ENCODE measurements at regions not wholly inside any gene's neighbourhood (a gene's known extent, or its start where the extent isn't known, plus 50 kb on each side); places are given as distances from the start of the nearest gene placed in this dataset.

GRCh38 chr15:61764981-61765380, 295.3 kb downstream of the VPS13C start:
- no peak for DNase-seq (ENCODE audit: low spot score)
- POLR2A ChIA-PET, result no interaction called here

More at GRCh38 chr15:61764981-61765380, 295.3 kb downstream of the VPS13C start:
- H3K36me3 Mint-ChIP-seq, result no peaks in the 10 kb centered on the region
- H3K27ac Mint-ChIP-seq, result no peak overlapping the region
- no peak for ATAC-seq
- no peaks in the 10 kb centered on the region for H3K9me3 Mint-ChIP-seq
- no peaks in the 10 kb centered on the region for H3K27me3 Mint-ChIP-seq (ENCODE audit: low read depth)
- TF ChIP-seq ZNF281 (CRISPR knock-in tag; IDR thresholded peaks at IDR 0.05) (no peak), ZSCAN18 (CRISPR knock-in tag; IDR thresholded peaks at IDR 0.05) (no peak), EMX1 (CRISPR knock-in tag; IDR thresholded peaks at IDR 0.05) (no peak), MYBL2 (CRISPR knock-in tag; IDR thresholded peaks at IDR 0.05) (no peak), ATF6 (CRISPR knock-in tag; IDR thresholded peaks at IDR 0.05) (no peak), ZNF263 (CRISPR knock-in tag; IDR thresholded peaks at IDR 0.05; ENCODE audit: low read depth) (no peak), ZBTB21 (CRISPR knock-in tag; IDR thresholded peaks at IDR 0.05; ENCODE audit: borderline replicate concordance) (no peak), ZNF232 (CRISPR knock-in tag; IDR thresholded peaks at IDR 0.05) (no peak), ZNF396 (CRISPR knock-in tag; IDR thresholded peaks at IDR 0.05; ENCODE audit: borderline replicate concordance) (no peak), USF2 (CRISPR knock-in tag; IDR thresholded peaks at IDR 0.05) (no peak), ZNF532 (CRISPR knock-in tag; IDR thresholded peaks at IDR 0.05; ENCODE audit: borderline replicate concordance) (no peak), CDX4 (CRISPR knock-in tag; IDR thresholded peaks at IDR 0.05; ENCODE audit: borderline replicate concordance) (no peak), TEAD1 (CRISPR knock-in tag; IDR thresholded peaks at IDR 0.05) (no peak), ZNF317 (CRISPR knock-in tag; IDR thresholded peaks at IDR 0.05; ENCODE audit: borderline replicate concordance, low read depth) (no peak), ZNF512 (CRISPR knock-in tag; IDR thresholded peaks at IDR 0.05; ENCODE audit: borderline replicate concordance) (no peak), ESRRA (CRISPR knock-in tag; IDR thresholded peaks at IDR 0.05; ENCODE audit: borderline replicate concordance) (no peak)
- CTCF ChIA-PET, result interaction anchor here (2.5 kb wide), 1 partner anchor 69 kb away, joined by 11 read pairs; no protein-coding TSS in a partner anchor
- peaks cover 14% of the 10 kb centered on the region for H3K4me1 Mint-ChIP-seq
- no peak overlapping the region for H3K4me3 Mint-ChIP-seq

Measured in WTC11 (cell line).